ENCODE measurements at regions not wholly inside any gene's neighbourhood (a gene's known extent, or its start where the extent isn't known, plus 50 kb on each side); places are given as distances from the start of the nearest gene placed in this dataset.
"Not testable (repeated sequence)": the region's sequence is repeated elsewhere in the genome, so short reads cannot be mapped to it uniquely, and the experiment has no call there.

- DNase-seq, result no peak
Measured at GRCh38 chr14:28820677-28821076, 54.1 kb downstream of the FOXG1 start.

- DNase-seq, result no peak
Measured at GRCh38 chr14:28821993-28822392, 55.4 kb downstream of the FOXG1 start.

GRCh38 chr14:28823245-28823644 lies 56.7 kb downstream of the FOXG1 start:
- DNase-seq, result no peak

- no peak for DNase-seq
Measured at GRCh38 chr14:28830115-28830534, 63.5 kb downstream of the FOXG1 start.

- DNase-seq, result no peak
Measured at GRCh38 chr14:28831126-28831525, 64.5 kb downstream of the FOXG1 start.

- DNase-seq, result not testable (repeated sequence)
Measured at GRCh38 chr14:28842569-28842968, 76.0 kb downstream of the FOXG1 start.

GRCh38 chr14:28867571-28867970 lies 101.0 kb downstream of the FOXG1 start:
- DNase-seq, result no peak

GRCh38 chr14:28870033-28870564 lies 103.5 kb downstream of the FOXG1 start:
- DNase-seq, result no peak

GRCh38 chr14:28875934-28876571 lies 109.5 kb downstream of the FOXG1 start:
- DNase-seq, result peak; percentile 80

- DNase-seq, result peak; percentile 28
Measured at GRCh38 chr14:28876572-28876945, 110.0 kb downstream of the FOXG1 start.

- no peak for DNase-seq
Measured at GRCh38 chr14:28877923-28878322, 111.3 kb downstream of the FOXG1 start.

GRCh38 chr14:28879573-28879996 lies 113.0 kb downstream of the FOXG1 start:
- DNase-seq, result no peak

- no peak for DNase-seq
Measured at GRCh38 chr14:28886940-28887339, 120.4 kb downstream of the FOXG1 start.

- no peak for DNase-seq
Measured at GRCh38 chr14:28895389-28895788, 128.8 kb downstream of the FOXG1 start.

GRCh38 chr14:28896337-28896736 lies 129.8 kb downstream of the FOXG1 start:
- DNase-seq, result no peak

GRCh38 chr14:28901631-28902030 lies 135.0 kb downstream of the FOXG1 start:
- no peak for DNase-seq

GRCh38 chr14:28902930-28903329 lies 136.3 kb downstream of the FOXG1 start:
- DNase-seq, result no peak

- DNase-seq, result no peak
Measured at GRCh38 chr14:28911521-28911920, 144.9 kb downstream of the FOXG1 start.

- DNase-seq, result no peak
Measured at GRCh38 chr14:28913056-28913455, 146.5 kb downstream of the FOXG1 start.

- DNase-seq, result no peak
Measured at GRCh38 chr14:28926122-28926521, 159.5 kb downstream of the FOXG1 start.

- no peak for DNase-seq
Measured at GRCh38 chr14:28931999-28932398, 165.4 kb downstream of the FOXG1 start.

- DNase-seq, result no peak
Measured at GRCh38 chr14:28936601-28937000, 170.0 kb downstream of the FOXG1 start.

- no peak for DNase-seq
Measured at GRCh38 chr14:28941758-28942157, 175.2 kb downstream of the FOXG1 start.

GRCh38 chr14:28944605-28945004 lies 178.0 kb downstream of the FOXG1 start:
- DNase-seq, result no peak

- no peak for DNase-seq
Measured at GRCh38 chr14:28946267-28946666, 179.7 kb downstream of the FOXG1 start.
